ENCODE measurements at regions not wholly inside any gene's neighbourhood (a gene's known extent, or its start where the extent isn't known, plus 50 kb on each side); places are given as distances from the start of the nearest gene placed in this dataset.

DNA sequence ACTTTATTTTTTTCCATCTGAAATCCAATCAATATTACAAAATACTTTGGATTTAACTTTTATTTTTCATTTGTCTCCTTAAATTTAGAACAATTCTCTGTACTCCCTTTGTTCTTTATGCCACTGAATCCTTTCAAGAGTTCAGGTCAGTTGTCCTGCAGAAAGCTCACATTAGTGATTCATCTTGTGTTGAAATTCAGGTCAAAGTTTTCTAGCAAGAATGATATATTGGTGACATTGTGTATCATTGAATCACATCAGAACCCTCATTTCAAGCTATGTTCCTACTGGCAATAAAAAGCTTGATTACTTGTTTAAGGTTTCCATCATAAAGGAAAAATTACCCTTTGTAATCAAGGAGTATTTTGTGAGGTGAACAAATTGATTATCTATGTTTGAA is 378.8 kb upstream of the STEAP1 start:
- BruUV-seq (replicated peaks), result no TSS peak
- TF ChIP-seq, protein P1, sequence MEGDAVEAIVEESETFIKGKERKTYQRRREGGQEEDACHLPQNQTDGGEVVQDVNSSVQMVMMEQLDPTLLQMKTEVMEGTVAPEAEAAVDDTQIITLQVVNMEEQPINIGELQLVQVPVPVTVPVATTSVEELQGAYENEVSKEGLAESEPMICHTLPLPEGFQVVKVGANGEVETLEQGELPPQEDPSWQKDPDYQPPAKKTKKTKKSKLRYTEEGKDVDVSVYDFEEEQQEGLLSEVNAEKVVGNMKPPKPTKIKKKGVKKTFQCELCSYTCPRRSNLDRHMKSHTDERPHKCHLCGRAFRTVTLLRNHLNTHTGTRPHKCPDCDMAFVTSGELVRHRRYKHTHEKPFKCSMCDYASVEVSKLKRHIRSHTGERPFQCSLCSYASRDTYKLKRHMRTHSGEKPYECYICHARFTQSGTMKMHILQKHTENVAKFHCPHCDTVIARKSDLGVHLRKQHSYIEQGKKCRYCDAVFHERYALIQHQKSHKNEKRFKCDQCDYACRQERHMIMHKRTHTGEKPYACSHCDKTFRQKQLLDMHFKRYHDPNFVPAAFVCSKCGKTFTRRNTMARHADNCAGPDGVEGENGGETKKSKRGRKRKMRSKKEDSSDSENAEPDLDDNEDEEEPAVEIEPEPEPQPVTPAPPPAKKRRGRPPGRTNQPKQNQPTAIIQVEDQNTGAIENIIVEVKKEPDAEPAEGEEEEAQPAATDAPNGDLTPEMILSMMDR (IDR thresholded peaks at IDR 0.05; ENCODE audit: unreplicated experiment), result no peak
- Mint-ChIP-seq H3K4me3 (ENCODE audit: low read depth, unreplicated experiment) (no peak overlapping the region), H3K9me3 (ENCODE audit: low read depth, unreplicated experiment) (no peaks in the 10 kb centered on the region), H3K4me1 (ENCODE audit: low read depth, unreplicated experiment) (peaks cover 16% of the 10 kb centered on the region), H3K27ac (ENCODE audit: unreplicated experiment) (no peak overlapping the region), H3K36me3 (ENCODE audit: insufficient read depth, unreplicated experiment) (no peaks in the 10 kb centered on the region), H3K27me3 (ENCODE audit: unreplicated experiment) (no peaks in the 10 kb centered on the region)
- intact Hi-C loops (cut with micrococcal nuclease; ENCODE audit: unreplicated experiment), result loop anchor here (10.0 kb wide), 1 partner anchor 339 kb away; no protein-coding TSS in a partner anchor
- DNase-seq, result no peak
- CTCF ChIA-PET, result interaction anchor here (0.5 kb wide), 1 partner anchor 59 kb away, joined by 3 read pairs; no protein-coding TSS in a partner anchor

DNA sequence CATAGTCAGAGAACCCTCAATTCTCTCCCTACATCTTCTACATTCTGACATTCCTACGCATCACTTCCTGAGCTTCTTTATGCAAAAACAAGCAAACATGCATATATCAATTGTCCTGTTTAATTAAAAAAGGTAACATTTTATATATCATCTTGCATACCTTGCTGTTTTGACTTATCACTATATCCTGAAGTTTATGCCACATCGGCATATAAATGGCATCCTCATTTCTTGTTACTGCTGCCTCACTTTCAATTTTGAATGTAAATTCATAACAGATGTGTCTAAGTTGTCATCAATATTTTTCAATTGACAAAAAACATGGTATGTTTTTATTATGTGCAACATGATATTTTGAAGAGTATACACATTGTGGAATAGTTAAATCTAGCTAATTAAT is 377.3 kb upstream of the STEAP1 start:
- TF ChIP-seq, protein P1 (IDR thresholded peaks at IDR 0.05; ENCODE audit: unreplicated experiment), result no peak
- Mint-ChIP-seq H3K4me3 (ENCODE audit: low read depth, unreplicated experiment) (no peak overlapping the region), H3K36me3 (ENCODE audit: insufficient read depth, unreplicated experiment) (no peaks in the 10 kb centered on the region), H3K9me3 (ENCODE audit: low read depth, unreplicated experiment) (no peaks in the 10 kb centered on the region), H3K4me1 (ENCODE audit: low read depth, unreplicated experiment) (peaks cover 9% of the 10 kb centered on the region), H3K27ac (ENCODE audit: unreplicated experiment) (no peak overlapping the region), H3K27me3 (ENCODE audit: unreplicated experiment) (no peaks in the 10 kb centered on the region)
- CTCF ChIA-PET, result no interaction called here
- DNase-seq, result no peak
- intact Hi-C loops (cut with micrococcal nuclease; ENCODE audit: unreplicated experiment), result loop anchor here (10.0 kb wide), 1 partner anchor 338 kb away; no protein-coding TSS in a partner anchor
- BruUV-seq (replicated peaks), result no TSS peak

DNA sequence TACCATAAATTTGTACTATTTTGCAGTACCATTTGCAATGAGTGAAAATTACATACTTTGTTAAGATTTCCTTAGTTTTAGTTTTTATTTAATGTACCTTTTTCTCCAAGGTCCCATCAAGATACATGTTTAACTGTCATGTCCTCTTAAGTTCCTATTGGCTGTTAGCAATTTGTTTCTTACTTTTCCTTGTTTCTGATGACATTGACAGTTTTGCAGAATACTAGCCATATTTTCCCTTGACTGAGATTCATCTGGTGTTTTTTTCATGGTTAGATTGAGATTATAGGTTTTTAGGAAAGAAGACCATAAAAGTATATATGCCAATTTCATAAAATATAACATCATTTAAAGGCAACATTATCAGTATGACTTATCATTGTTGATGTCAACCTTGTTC is 376.8 kb upstream of the STEAP1 start:
- no peak for DNase-seq
- CTCF ChIA-PET, result no interaction called here
- Mint-ChIP-seq H3K36me3 (ENCODE audit: insufficient read depth, unreplicated experiment) (no peaks in the 10 kb centered on the region), H3K4me3 (ENCODE audit: low read depth, unreplicated experiment) (no peak overlapping the region), H3K27ac (ENCODE audit: unreplicated experiment) (no peak overlapping the region), H3K4me1 (ENCODE audit: low read depth, unreplicated experiment) (peaks cover 9% of the 10 kb centered on the region), H3K27me3 (ENCODE audit: unreplicated experiment) (no peaks in the 10 kb centered on the region), H3K9me3 (ENCODE audit: low read depth, unreplicated experiment) (no peaks in the 10 kb centered on the region)
- no TSS peak for BruUV-seq (replicated peaks)
- TF ChIP-seq, protein P1 (IDR thresholded peaks at IDR 0.05; ENCODE audit: unreplicated experiment), result no peak
- intact Hi-C loops (cut with micrococcal nuclease; ENCODE audit: unreplicated experiment), result loop anchor here (10.0 kb wide), 1 partner anchor 337 kb away; no protein-coding TSS in a partner anchor

DNA sequence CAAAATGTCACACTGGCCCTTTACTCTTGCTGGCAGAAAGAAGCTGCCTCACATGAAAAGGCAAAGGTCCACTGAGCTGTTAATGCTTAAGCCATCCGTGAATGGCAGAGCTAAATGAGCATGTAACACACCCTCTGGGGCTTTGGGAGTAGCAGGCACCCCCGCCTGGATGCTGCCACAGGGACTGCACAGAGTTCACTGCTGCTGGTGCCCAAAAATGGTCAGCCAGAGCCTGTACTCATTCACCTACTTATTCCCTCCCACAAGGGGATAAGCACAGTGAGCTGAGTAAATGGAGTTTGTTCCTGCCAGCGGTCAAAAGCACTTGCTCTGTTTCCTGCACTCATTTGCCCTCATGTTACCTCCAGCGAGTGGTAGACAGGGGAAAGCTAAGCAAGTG is 374.0 kb upstream of the STEAP1 start:
- BruUV-seq (replicated peaks), result no TSS peak
- no peaks in the 10 kb centered on the region for H3K36me3 Mint-ChIP-seq (ENCODE audit: insufficient read depth, unreplicated experiment)
- no peak overlapping the region for H3K27ac Mint-ChIP-seq (ENCODE audit: unreplicated experiment)
- CTCF ChIA-PET, result no interaction called here
- no peak for DNase-seq
- TF ChIP-seq, protein P1 (IDR thresholded peaks at IDR 0.05; ENCODE audit: unreplicated experiment), result no peak
- intact Hi-C loops (cut with micrococcal nuclease; ENCODE audit: unreplicated experiment), result no loop called here
- peaks cover 3% of the 10 kb centered on the region for H3K9me3 Mint-ChIP-seq (ENCODE audit: low read depth, unreplicated experiment)
- H3K27me3 Mint-ChIP-seq (ENCODE audit: unreplicated experiment), result no peaks in the 10 kb centered on the region
- H3K4me3 Mint-ChIP-seq (ENCODE audit: low read depth, unreplicated experiment), result no peak overlapping the region
- H3K4me1 Mint-ChIP-seq (ENCODE audit: low read depth, unreplicated experiment), result peaks cover 8% of the 10 kb centered on the region
